HUES64 (cell line): ENCODE measurements at regions not wholly inside any gene's neighbourhood (a gene's known extent, or its start where the extent isn't known, plus 50 kb on each side); places are given as distances from the start of the nearest gene placed in this dataset.
A peak's percentile ranks its signal among the peaks of the same experiment; 100 is the strongest.
"Not testable (repeated sequence)": the region's sequence is repeated elsewhere in the genome, so short reads cannot be mapped to it uniquely, and the experiment has no call there.

Source experiments
- H3K27ac ChIP-seq: 2 replicates; pipeline ENCODE4 v1.7.0; 2013; ENCODE audit warnings: low read depth, low read length, inconsistent platforms
- H3K27me3 ChIP-seq: 2 replicates; pipeline ENCODE4 v1.6.1; 2013; ENCODE audit warnings: mild to moderate bottlenecking, low read length; ENCODE audit not compliant: insufficient read depth
- H3K36me3 ChIP-seq: 2 replicates; pipeline ENCODE4 v1.6.1; 2013; ENCODE audit warnings: mild to moderate bottlenecking, low read length; ENCODE audit not compliant: insufficient read depth
- H3K4me1 ChIP-seq: 2 replicates; pipeline ENCODE4 v1.6.1; 2013; ENCODE audit warnings: mild to moderate bottlenecking, low read length, moderate library complexity; ENCODE audit not compliant: insufficient read depth
- H3K4me3 ChIP-seq: 2 replicates; pipeline ENCODE4 v1.5.1; 2013; ENCODE audit warnings: mild to moderate bottlenecking, low read length, moderate library complexity
- H3K9ac ChIP-seq: 2 replicates; pipeline ENCODE4 v1.6.1; 2013; ENCODE audit warnings: mild to moderate bottlenecking, low read depth, low read length
- H3K9me3 ChIP-seq: 2 replicates; pipeline ENCODE4 v1.6.1; 2013; ENCODE audit warnings: low read depth, low read length; ENCODE audit not compliant: insufficient read depth
- WGBS: fragments of 150-250, 120-280 bp; methylation state at CpG from one replicate; pipeline ENCODE4 v1.1.7; 2013; ENCODE audit warnings: missing lambda C conversion rate; 5-methylcytosine and 5-hydroxymethylcytosine counted together

DNA sequence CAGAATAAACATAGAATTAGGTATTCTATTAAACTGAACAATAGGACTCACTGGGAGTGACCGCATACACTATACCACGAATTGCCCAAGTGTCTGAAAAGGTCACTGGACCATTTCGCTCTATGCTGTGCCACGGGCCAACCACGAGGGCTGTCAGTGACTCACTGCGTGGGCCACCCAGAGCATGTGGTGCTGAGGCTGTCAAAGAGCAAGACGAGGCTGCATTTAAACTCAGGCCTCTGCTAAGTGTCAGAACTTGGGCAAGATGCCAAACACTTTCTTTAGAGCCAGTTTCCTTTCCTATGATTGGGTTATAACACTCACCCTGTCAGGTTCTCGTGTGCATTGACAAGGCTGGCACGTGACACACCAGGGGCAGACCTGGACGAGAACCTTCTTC, 97.5 kb downstream of the SH3YL1 start:
- H3K36me3 ChIP-seq = no peaks in the 10 kb centered on the region
- H3K9me3 ChIP-seq = no peaks in the 10 kb centered on the region
- H3K4me1 ChIP-seq = no peaks in the 10 kb centered on the region
- 93% methylated on average over 10 of the region's 10 CpGs for WGBS
- no peaks in the 10 kb centered on the region for H3K27me3 ChIP-seq
- no peak overlapping the region for H3K27ac ChIP-seq
- H3K4me3 ChIP-seq = no peak overlapping the region
- no peak overlapping the region for H3K9ac ChIP-seq

DNA sequence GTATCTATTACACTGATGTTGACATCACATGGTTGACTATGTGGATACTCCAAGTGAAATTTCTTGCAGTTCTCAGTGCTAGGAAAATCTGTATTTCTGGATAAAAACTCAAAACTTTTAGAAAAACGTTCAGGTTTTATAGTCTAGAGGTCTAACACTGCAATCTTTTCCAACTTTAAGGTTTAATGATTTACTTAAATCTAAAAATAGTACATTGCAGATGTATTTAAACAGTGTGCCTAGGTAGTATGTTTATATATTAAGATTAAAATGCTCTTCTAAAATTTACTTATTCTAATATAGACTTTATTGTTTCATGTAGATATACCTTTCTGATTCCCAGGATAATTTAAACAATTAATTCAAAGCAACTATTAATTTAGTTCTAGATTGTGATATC, 98.3 kb downstream of the SH3YL1 start:
- no peak overlapping the region for H3K27ac ChIP-seq
- no peaks in the 10 kb centered on the region for H3K27me3 ChIP-seq
- H3K36me3 ChIP-seq = no peaks in the 10 kb centered on the region
- H3K9me3 ChIP-seq = no peaks in the 10 kb centered on the region
- no CpG with 5 or more reads among the region's 1 CpG for WGBS
- no peak overlapping the region for H3K9ac ChIP-seq
- H3K4me3 ChIP-seq = no peak overlapping the region
- no peaks in the 10 kb centered on the region for H3K4me1 ChIP-seq

DNA sequence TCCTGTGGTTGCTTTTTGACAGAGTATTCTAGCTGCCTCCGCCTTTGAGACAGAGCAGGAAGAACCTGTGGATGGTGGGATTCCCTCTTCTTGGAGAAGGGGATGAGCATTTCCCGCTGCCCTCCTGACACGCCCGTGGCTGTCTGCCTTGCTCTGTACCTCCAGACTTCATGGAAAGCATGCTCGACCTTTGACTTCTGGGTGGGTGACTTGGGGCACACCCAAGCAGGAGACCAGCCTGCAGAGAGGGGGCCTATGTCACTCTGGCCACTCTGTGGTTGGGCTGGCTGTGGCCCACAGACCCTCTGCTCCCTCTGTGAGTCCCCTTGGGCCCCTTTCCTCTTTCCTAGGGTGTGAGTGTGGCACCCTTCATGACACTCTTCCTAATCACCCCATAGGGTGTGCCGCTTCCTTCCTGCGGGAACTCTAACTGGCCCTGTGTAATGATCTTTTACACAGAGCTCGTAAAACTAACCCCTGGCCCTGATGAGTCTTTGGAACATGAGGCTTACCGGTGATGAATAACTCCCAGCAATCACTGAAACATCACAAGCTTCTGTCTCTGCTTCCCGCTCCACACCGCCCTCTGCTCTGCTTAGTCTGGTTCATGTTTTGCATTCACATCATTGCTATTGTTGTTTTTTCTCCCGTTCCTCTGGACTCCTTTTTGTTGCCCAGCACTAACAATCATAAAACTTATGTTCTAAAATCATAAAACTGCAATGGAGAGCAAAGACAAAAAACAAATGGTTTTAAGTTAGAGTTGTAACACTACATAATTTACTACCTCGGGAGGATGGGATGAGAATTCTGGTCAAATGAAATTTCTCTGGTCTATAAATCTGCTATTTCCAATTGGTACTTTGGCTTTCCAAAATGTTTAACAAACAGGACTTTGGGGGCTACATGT, 101.1 kb downstream of the SH3YL1 start:
- no peaks in the 10 kb centered on the region for H3K36me3 ChIP-seq
- no peaks in the 10 kb centered on the region for H3K9me3 ChIP-seq
- no peak overlapping the region for H3K4me3 ChIP-seq
- no peaks in the 10 kb centered on the region for H3K4me1 ChIP-seq
- no peak overlapping the region for H3K27ac ChIP-seq
- WGBS = 83% methylated on average over 12 of the region's 13 CpGs
- no peaks in the 10 kb centered on the region for H3K27me3 ChIP-seq
- H3K9ac ChIP-seq = no peak overlapping the region

DNA sequence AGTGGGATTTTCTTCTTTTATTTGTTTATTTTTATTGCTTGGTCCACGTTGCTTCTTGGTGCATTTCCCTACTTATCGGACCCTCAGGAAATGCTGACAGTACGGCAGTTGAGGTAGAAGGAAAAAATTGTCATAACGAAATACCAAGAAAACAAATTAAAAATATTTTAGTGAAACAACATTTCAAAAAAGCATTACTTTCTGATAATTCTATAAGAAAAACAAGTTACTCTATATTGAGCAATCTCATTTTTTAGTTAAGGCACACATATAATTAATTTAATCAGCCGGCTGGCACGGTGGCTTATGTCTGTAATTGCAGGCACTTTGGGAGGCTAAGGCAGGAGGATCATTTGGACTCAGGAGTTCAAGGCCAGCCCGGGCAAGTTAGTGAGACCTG, 102.1 kb downstream of the SH3YL1 start:
- Histone ChIP-seq H3K36me3 (no peaks in the 10 kb centered on the region), H3K9me3 (no peaks in the 10 kb centered on the region), H3K27ac (no peak overlapping the region), H3K27me3 (no peaks in the 10 kb centered on the region), H3K4me3 (no peak overlapping the region), H3K9ac (no peak overlapping the region), H3K4me1 (no peaks in the 10 kb centered on the region)
- WGBS = 93% methylated on average over 6 of the region's 7 CpGs

DNA sequence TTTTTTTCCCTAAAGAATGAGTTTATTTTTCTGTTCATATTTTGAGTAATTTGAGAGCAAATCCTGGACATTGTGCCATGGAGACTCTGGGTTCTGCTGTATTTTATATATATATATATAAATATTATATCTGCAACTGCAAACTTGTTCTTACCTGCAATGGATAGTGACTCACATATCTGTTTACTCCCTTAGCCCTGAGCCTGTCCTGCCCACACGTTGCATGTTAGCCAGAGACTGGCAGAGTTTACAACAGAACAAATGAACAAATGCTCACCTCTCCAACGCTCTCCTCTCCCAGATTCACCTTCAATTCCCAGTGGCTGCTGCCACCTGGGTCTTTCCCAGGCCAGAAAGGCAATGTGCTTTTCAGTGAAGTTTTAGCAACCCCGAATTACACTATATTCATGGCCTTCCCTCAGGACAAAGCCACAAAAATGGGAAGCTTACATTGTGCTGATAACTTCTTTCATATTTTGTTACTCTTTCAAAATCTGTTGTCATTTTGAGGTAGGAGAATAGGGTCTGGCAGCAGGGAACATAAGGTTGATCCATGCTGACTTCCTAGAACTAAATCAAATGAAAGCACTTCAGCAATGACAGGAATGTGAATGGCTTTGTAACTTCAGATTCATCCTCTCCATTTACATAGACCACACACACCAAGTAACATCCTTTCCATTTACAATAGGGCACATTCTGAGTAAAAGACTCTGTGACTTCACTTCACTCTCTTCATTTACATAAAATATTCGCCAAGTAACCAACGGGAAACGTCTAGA, 105.4 kb upstream of the FAM110C start:
- H3K9me3 ChIP-seq = no peaks in the 10 kb centered on the region
- peak overlapping the region; percentile 34 for H3K4me3 ChIP-seq
- peak overlapping the region; percentile 79 for H3K9ac ChIP-seq
- WGBS = 10% methylated on average over 6 of the region's 6 CpGs
- no peaks in the 10 kb centered on the region for H3K36me3 ChIP-seq
- peak overlapping the region; percentile 100 for H3K27ac ChIP-seq
- H3K27me3 ChIP-seq = no peaks in the 10 kb centered on the region
- peaks cover 36% of the 10 kb centered on the region for H3K4me1 ChIP-seq

DNA sequence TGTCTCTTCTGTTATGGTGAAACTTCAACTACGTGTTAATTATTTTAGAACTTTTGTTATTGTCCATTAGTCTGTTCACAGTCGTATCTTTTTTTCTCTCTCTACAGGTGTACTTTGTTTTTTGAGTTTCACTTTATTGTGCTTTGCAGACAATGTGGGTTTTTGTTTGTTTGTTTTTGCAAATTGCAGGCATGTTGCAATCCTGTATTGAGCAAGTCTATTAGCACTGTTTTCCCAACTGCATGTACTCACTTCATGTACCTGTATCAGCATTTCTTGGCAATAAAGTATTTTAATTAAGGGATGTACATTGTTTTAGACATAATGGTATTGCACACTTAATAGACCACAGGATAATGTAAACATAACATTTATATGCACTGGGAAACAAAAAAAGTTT, 99.1 kb upstream of the FAM110C start:
- H3K27ac ChIP-seq = no peak overlapping the region
- H3K27me3 ChIP-seq = no peaks in the 10 kb centered on the region
- no peaks in the 10 kb centered on the region for H3K36me3 ChIP-seq
- H3K4me3 ChIP-seq = no peak overlapping the region
- H3K4me1 ChIP-seq = peaks cover 33% of the 10 kb centered on the region
- 71% methylated on average over 2 of the region's 2 CpGs for WGBS
- no peak overlapping the region for H3K9ac ChIP-seq
- H3K9me3 ChIP-seq = no peaks in the 10 kb centered on the region

DNA sequence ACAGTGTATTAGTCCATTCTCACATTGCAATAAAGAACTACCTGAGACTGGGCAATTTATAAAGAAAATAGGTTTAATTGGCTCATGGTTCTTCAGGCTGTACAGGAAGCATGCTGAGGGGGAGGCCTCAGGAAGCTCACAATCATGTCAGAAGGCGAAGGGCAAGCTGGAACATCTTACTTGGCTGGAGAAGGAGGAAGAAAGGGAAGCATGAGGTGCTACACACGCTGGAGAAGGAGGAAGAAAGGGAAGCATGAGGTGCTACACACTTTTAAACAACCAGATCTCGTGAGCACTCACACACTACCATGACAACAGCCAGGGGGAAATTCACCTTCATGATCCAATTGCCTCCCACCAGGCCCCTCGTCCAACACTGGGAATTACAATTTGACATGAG, 95.3 kb upstream of the FAM110C start:
- Histone ChIP-seq H3K4me3 (no peak overlapping the region), H3K36me3 (no peaks in the 10 kb centered on the region), H3K4me1 (peaks cover 24% of the 10 kb centered on the region), H3K27ac (no peak overlapping the region), H3K9ac (no peak overlapping the region), H3K9me3 (no peaks in the 10 kb centered on the region), H3K27me3 (no peaks in the 10 kb centered on the region)
- 94% methylated on average over 3 of the region's 4 CpGs for WGBS

DNA sequence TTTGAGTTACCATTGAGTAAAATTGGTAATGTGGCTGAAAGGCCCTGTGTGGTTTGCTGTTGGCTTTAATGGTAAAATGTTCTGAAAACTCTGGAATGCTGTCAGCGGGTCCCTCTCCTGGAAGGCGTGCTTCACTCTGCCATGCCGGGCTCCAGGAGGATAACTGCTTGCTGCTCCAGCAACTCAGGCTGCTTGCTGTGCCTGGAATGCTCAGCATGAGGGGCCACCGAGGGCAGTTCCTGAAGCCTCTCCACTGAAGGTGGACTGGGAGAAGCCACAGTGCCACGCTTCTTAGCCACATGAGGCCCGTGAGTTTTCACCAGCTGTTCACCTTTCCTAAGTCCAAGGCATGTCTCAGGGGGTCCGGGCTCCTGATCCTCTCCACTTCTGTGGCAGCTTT, 90.4 kb upstream of the FAM110C start:
- WGBS = 70% methylated on average over 7 of the region's 7 CpGs
- Histone ChIP-seq H3K27ac (no peak overlapping the region), H3K36me3 (no peaks in the 10 kb centered on the region), H3K4me1 (peaks cover 9% of the 10 kb centered on the region), H3K4me3 (no peak overlapping the region), H3K9me3 (no peaks in the 10 kb centered on the region), H3K27me3 (no peaks in the 10 kb centered on the region), H3K9ac (no peak overlapping the region)

DNA sequence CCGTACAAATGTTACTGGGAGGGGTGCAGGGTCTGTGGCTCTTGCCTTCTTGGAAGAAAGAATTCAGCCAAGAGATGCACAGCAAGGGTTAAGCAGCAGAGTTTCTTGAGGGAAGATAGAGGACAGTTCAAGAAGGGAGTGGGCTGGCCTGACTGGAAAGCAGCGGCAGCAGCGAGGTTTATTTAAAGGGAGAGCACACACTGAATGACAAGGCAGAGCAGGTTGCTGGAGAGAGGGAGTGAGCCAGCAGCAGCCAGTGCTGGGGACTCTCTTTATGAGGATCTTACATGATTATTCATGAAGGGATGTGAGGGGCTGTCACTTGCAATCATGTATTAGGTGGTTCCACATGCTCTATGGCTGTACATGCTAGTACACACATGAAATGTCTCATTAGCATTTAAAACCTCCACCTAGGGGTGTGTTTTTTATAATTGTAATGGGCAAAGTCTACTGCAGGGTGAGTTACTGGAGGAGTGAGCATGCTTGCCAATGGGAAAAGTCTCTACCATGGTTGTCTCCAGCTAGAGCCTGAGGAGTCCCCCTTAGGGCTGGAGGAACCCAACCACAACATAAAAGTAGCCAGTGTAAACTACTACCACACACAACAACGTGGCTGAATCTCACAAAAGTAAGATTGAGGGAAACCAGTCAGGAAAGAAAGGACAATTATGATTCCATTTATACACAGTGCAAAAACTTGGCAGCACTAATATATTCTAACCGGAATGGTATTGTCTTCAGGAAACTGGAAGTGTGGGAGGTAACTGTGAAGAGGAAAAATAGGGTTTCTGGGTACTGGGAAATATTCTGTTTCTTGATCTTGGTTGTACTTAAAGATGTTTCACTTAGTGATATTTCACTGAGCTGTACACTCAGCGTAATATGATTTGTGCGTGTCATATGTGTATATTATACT, 87.6 kb upstream of the FAM110C start:
- Histone ChIP-seq H3K4me1 (peaks cover 2% of the 10 kb centered on the region; the same call in 1 of the 2 replicates), H3K27me3 (no peaks in the 10 kb centered on the region), H3K9ac (no peak overlapping the region), H3K36me3 (no peaks in the 10 kb centered on the region), H3K4me3 (no peak overlapping the region), H3K9me3 (no peaks in the 10 kb centered on the region), H3K27ac (no peak overlapping the region)
- WGBS = 60% methylated on average over 5 of the region's 7 CpGs

DNA sequence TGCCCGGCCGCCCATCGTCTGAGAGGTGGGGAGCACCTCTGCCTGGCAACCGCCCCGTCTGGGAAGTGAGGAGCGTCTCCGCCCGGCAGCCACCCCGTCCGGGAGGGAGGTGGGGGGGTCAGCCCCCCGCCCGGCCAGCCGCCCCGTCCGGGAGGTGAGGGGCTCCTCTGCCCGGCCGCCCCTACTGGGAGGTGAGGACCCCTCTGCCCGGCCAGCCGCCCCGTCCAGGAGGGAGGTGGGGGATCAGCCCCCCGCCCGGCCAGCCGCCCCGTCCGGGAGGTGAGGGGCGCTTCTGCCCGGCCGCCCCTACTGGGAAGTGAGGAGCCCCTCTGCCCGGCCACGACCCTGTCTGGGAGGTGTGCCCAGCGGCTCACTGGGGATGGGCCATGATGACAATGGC, 80.5 kb upstream of the FAM110C start:
- H3K9me3 ChIP-seq, H3K4me3 ChIP-seq, H3K27ac ChIP-seq, H3K4me1 ChIP-seq, H3K36me3 ChIP-seq, H3K9ac ChIP-seq, H3K27me3 ChIP-seq: not testable (repeated sequence)
- WGBS = 92% methylated on average over 19 of the region's 31 CpGs
